ENCODE measurements at regions not wholly inside any gene's neighbourhood (a gene's known extent, or its start where the extent isn't known, plus 50 kb on each side); places are given as distances from the start of the nearest gene placed in this dataset.

GRCh38 chr15:70563561-70564095, 199.7 kb downstream of the UACA start:
- no TSS peak for BruUV-seq (replicated peaks)
- Histone ChIP-seq H3K9ac (ENCODE audit: control insufficient read depth, insufficient read depth, low read length) (no peak overlapping the region), H3K79me2 (ENCODE audit: control insufficient read depth, insufficient read depth, low read length) (no peaks in the 10 kb centered on the region), H3K4me2 (ENCODE audit: control insufficient read depth, insufficient read depth) (no peak overlapping the region), H3K4me3 (no peak overlapping the region), H3K36me3 (ENCODE audit: control insufficient read depth in 2 of 2, insufficient read depth in 2 of 2, low read length in 1 of 2) (no peaks in the 10 kb centered on the region), H2AFZ (ENCODE audit: control insufficient read depth, low read depth, low read length) (no peak overlapping the region), H3K9me3 (replicated peaks; ENCODE audit: control insufficient read depth, insufficient read depth, low read length) (no peaks in the 10 kb centered on the region), H3K27ac (ENCODE audit: control insufficient read depth, insufficient read depth) (no peak overlapping the region), H4K20me1 (ENCODE audit: control insufficient read depth, insufficient read depth) (no peaks in the 10 kb centered on the region), H3K4me1 (ENCODE audit: control insufficient read depth, insufficient read depth, low read length) (peaks cover 3% of the 10 kb centered on the region; the same call in 1 of the 2 replicates), H3K27me3 (replicated peaks in 1 of 2; ENCODE audit: control insufficient read depth in 2 of 2, insufficient read depth in 2 of 2, low read length in 1 of 2) (peaks cover 0 to 2% of the 10 kb centered on the region in 2 experiments; a peak in 2 of 4 replicates)
- ChIA-PET POLR2A (no interaction called here), CTCF (no interaction called here), RAD21 (ENCODE audit: unreplicated experiment) (no interaction called here), SMC1A (ENCODE audit: uncharacterized antibody, unreplicated experiment) (no interaction called here)
- ATAC-seq (no peak), DNase-seq (ENCODE audit: low read depth, low spot score) (no peak), FAIRE-seq (no peak)
- intact Hi-C loops (cut with micrococcal nuclease; ENCODE audit: unreplicated experiment) (loop anchor here (10.0 kb wide), 1 partner anchor 161 kb away; no protein-coding TSS in a partner anchor), in situ Hi-C loops (cut with MboI) (no loop called here)
- TF ChIP-seq TCF7 (IDR thresholded peaks at IDR 0.05; ENCODE audit: borderline replicate concordance) (no peak), EZH2 (IDR thresholded peaks at IDR 0.05; ENCODE audit: borderline replicate concordance, control insufficient read depth, low read depth, low read length) (no peak), CREM (IDR thresholded peaks at IDR 0.05; ENCODE audit: low read depth) (no peak), ZNF687 (IDR thresholded peaks at IDR 0.05) (no peak)
- TF ChIP-seq, protein P1, sequence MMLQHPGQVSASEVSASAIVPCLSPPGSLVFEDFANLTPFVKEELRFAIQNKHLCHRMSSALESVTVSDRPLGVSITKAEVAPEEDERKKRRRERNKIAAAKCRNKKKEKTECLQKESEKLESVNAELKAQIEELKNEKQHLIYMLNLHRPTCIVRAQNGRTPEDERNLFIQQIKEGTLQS (IDR thresholded peaks at IDR 0.05; ENCODE audit: borderline replicate concordance, extremely low read depth, low read depth, low read length), result no peak
- WGBS (ENCODE audit: insufficient coverage, insufficient replicate concordance, low lambda C conversion rate, missing lambda C conversion rate), result 54% methylated on average over 6 of the region's 6 CpGs
